ENCODE measurements at regions not wholly inside any gene's neighbourhood (a gene's known extent, or its start where the extent isn't known, plus 50 kb on each side); places are given as distances from the start of the nearest gene placed in this dataset.

GRCh38 chrY:15500536-15500935, 976.2 kb downstream of the NLGN4Y start:
- CTCF ChIA-PET = no interaction called here
- no peak for DNase-seq (ENCODE audit: extremely low spot score)
- POLR2A ChIA-PET = no interaction called here
- no peak for TF ChIP-seq CTCF (IDR thresholded peaks at IDR 0.05; ENCODE audit: control extremely low read depth, extremely low read depth, low read depth, missing control alignments)

GRCh38 chrY:15501181-15501580, 976.9 kb downstream of the NLGN4Y start:
- TF ChIP-seq CTCF (IDR thresholded peaks at IDR 0.05; ENCODE audit: control extremely low read depth, extremely low read depth, low read depth, missing control alignments) = no peak
- ChIA-PET CTCF (no interaction called here), POLR2A (no interaction called here)
- DNase-seq (ENCODE audit: extremely low spot score) = no peak

- no peak for DNase-seq (ENCODE audit: extremely low spot score)
- POLR2A ChIA-PET = no interaction called here
- no peak for TF ChIP-seq CTCF (IDR thresholded peaks at IDR 0.05; ENCODE audit: control extremely low read depth, extremely low read depth, low read depth, missing control alignments)
- CTCF ChIA-PET = no interaction called here
Measured at GRCh38 chrY:15510288-15510687, 986.0 kb downstream of the NLGN4Y start.

GRCh38 chrY:15510984-15511650, 986.8 kb downstream of the NLGN4Y start:
- CTCF ChIA-PET = no interaction called here
- POLR2A ChIA-PET = no interaction called here
- no peak for DNase-seq (ENCODE audit: extremely low spot score)
- TF ChIP-seq CTCF (IDR thresholded peaks at IDR 0.05; ENCODE audit: control extremely low read depth, extremely low read depth, low read depth, missing control alignments) = no peak

GRCh38 chrY:15535131-15535530, 1010.8 kb downstream of the NLGN4Y start:
- no peak for DNase-seq (ENCODE audit: extremely low spot score)
- no peak for TF ChIP-seq CTCF (IDR thresholded peaks at IDR 0.05; ENCODE audit: control extremely low read depth, extremely low read depth, low read depth, missing control alignments)
- POLR2A ChIA-PET = no interaction called here
- CTCF ChIA-PET = no interaction called here

GRCh38 chrY:15535784-15536511, 1011.6 kb downstream of the NLGN4Y start:
- no peak for TF ChIP-seq CTCF (IDR thresholded peaks at IDR 0.05; ENCODE audit: control extremely low read depth, extremely low read depth, low read depth, missing control alignments)
- ChIA-PET CTCF (no interaction called here), POLR2A (no interaction called here)
- DNase-seq (ENCODE audit: extremely low spot score) = no peak
